HepG2 (cell line): ENCODE measurements at regions not wholly inside any gene's neighbourhood (a gene's known extent, or its start where the extent isn't known, plus 50 kb on each side); places are given as distances from the start of the nearest gene placed in this dataset.
A peak's percentile ranks its signal among the peaks of the same experiment; 100 is the strongest.

Experiments used
- ATAC-seq: fragments of 200-7000 bp; cut with Tn5 transposase; 3 replicates; pipeline ENCODE4 v1.9.1; 2020; ENCODE audit warnings: mild to moderate bottlenecking, moderate library complexity
- BruUV-seq: library from RNA; stranded (reverse); fragments of 400-500 nt; replicated peaks from 2 replicates; lab custom pipeline; 2021; lab: Mats Ljungman, UMichigan
- CTCF ChIA-PET: fragments of 300-600 bp; formaldehyde crosslinking; extraction: SDS; loops from one replicate; lab custom pipeline; 2021; ENCODE audit warnings: low total read pairs, inconsistent platforms, low intra/inter-chr PET ratio; lab: Yijun Ruan, JAX
- POLR2A ChIA-PET: fragments of 350-600 bp; sonication (Branson Sonifier 250); formaldehyde crosslinking; loops from one replicate; lab custom pipeline; 2020; ENCODE audit warnings: antibody characterized with exemption, inconsistent platforms; lab: Yijun Ruan, JAX
- DNase-seq: peaks from one replicate; pipeline ENCODE4 v3.0.0-alpha.2; 2015; ENCODE audit warnings: low spot score
- FAIRE-seq: peaks from 3 replicates; lab custom pipeline; 2011; peaks lifted over from hg19 to GRCh38; lab: Jason Lieb, UNC
- H2AFZ ChIP-seq: one replicate; pipeline ENCODE4 v1.6.1; 2011; ENCODE audit warnings: low read length, inconsistent platforms
- H3K27ac ChIP-seq: fragments of 300-600 bp; 3 replicates; pipeline ENCODE4 v1.8.0; 2011; ENCODE audit warnings: mixed run types, mild to moderate bottlenecking, mixed read lengths, low read length, inconsistent platforms; ENCODE audit not compliant: insufficient read depth; ENCODE audit errors: extremely low read length
- H3K27me3 ChIP-seq, 2 experiments: fragments of 200-600 bp in 1 of 2; 2 replicates in 1 of 2; 3 replicates in 1 of 2; pipeline versions ENCODE4 v1.6.0 to v1.8.0; 2011; ENCODE audit warnings: low read length in 2 of 2, mild to moderate bottlenecking in 2 of 2, moderate library complexity in 2 of 2, inconsistent platforms in 1 of 2; ENCODE audit not compliant: insufficient read depth in 2 of 2, control insufficient read depth in 1 of 2
- H3K36me3 ChIP-seq, 2 experiments: fragments of 200-600 bp in 1 of 2; replicated peaks in 1 of 2; 2 replicates in 1 of 2; 3 replicates in 1 of 2; pipeline versions ENCODE4 v1.5.1 to v1.8.0; 2011; ENCODE audit warnings: low read length in 2 of 2, inconsistent platforms in 1 of 2; ENCODE audit not compliant: insufficient read depth in 2 of 2, control insufficient read depth in 1 of 2
- H3K4me1 ChIP-seq: 2 replicates; pipeline ENCODE4 v1.5.1; 2012; ENCODE audit warnings: low read length, inconsistent platforms; ENCODE audit not compliant: insufficient read depth
- H3K4me2 ChIP-seq: 2 replicates; pipeline ENCODE4 v1.6.0; 2011; ENCODE audit warnings: low read depth, low read length, inconsistent platforms
- H3K4me3 ChIP-seq, 3 experiments: fragments of 200-600 bp in 1 of 3; sonication (generic), shearing (Covaris generic) in 1 of 3; replicated peaks in 1 of 3; 2 replicates each; pipeline ENCODE4 v1.5.1; 2011 to 2016; ENCODE audit warnings: low read length in 3 of 3, inconsistent platforms in 2 of 3, low read depth in 2 of 3, mild to moderate bottlenecking in 2 of 3, control low read depth in 1 of 3, mixed read lengths in 1 of 3; ENCODE audit not compliant: insufficient read depth in 1 of 3
- H3K79me2 ChIP-seq: one replicate; pipeline ENCODE4 v1.6.1; 2011; ENCODE audit warnings: low read length, inconsistent platforms; ENCODE audit not compliant: insufficient read depth
- H3K9ac ChIP-seq: 2 replicates; pipeline ENCODE4 v1.6.0; 2011; ENCODE audit warnings: mild to moderate bottlenecking, low read depth, low read length, inconsistent platforms; ENCODE audit not compliant: insufficient read depth
- H3K9me3 ChIP-seq: 2 replicates; pipeline ENCODE4 v1.5.1; 2012; ENCODE audit warnings: mild to moderate bottlenecking, low read length
- H4K20me1 ChIP-seq: 2 replicates; pipeline ENCODE4 v1.6.0; 2011; ENCODE audit warnings: inconsistent platforms, mild to moderate bottlenecking, low read length, moderate library complexity; ENCODE audit not compliant: insufficient read depth
- CBFB ChIP-seq: sonication (generic); formaldehyde crosslinking; IDR thresholded peaks from 2 replicates; pipeline ENCODE4 v1.4.0; 2020; ENCODE audit warnings: missing genetic modification reagents
- NR1H2 ChIP-seq: sonication (generic); formaldehyde crosslinking; IDR thresholded peaks from 2 replicates; pipeline ENCODE4 v1.8.1; 2022; ENCODE audit warnings: low read depth, missing genetic modification reagents, borderline replicate concordance
- RFXAP ChIP-seq: sonication (generic); formaldehyde crosslinking; IDR thresholded peaks from 2 replicates; pipeline ENCODE4 v1.4.0; 2020; ENCODE audit warnings: missing genetic modification reagents, borderline replicate concordance
- SRSF1 ChIP-seq: fragments of 200-400 bp; formaldehyde crosslinking; optimal IDR thresholded peaks from 2 replicates; pipeline ENCODE3; 2017; ENCODE audit warnings: mild to moderate bottlenecking, low read depth, low read length, moderate library complexity
- ZNF274 ChIP-seq: sonication (generic); formaldehyde crosslinking; IDR thresholded peaks from 2 replicates; pipeline ENCODE4 v1.5.1; 2020; ENCODE audit warnings: mild to moderate bottlenecking, missing genetic modification reagents
- ZNF317 ChIP-seq: sonication (generic); formaldehyde crosslinking; IDR thresholded peaks from 2 replicates; pipeline ENCODE4 v1.5.0; 2020; ENCODE audit warnings: mild to moderate bottlenecking, missing genetic modification reagents
- ZNF616 ChIP-seq: sonication (generic); formaldehyde crosslinking; IDR thresholded peaks from 2 replicates; pipeline ENCODE4 v1.5.0; 2020; ENCODE audit warnings: low read depth, mild to moderate bottlenecking, missing genetic modification reagents
- ZNF7 ChIP-seq: IDR thresholded peaks from 2 replicates; pipeline ENCODE4 v1.6.1; 2016; ENCODE audit warnings: missing biosample characterization, missing genetic modification reagents
- WGBS: methylation state at CpG from one replicate; pipeline ENCODE4 v1.1.6; 2017; ENCODE audit warnings: low lambda C conversion rate; 5-methylcytosine and 5-hydroxymethylcytosine counted together
- in situ Hi-C: cut with HindIII; loops from 2 replicates; pipeline ENCODE4 v1.10.0; 2017; ENCODE audit warnings: low pct_unique_long_range_greater_than_20kb; ENCODE audit not compliant: extremely low pct_ligation_motif_present
- intact Hi-C: fragments of 100-400 bp; cut with micrococcal nuclease; formaldehyde crosslinking; loops from one replicate; pipeline ENCODE4 v1.10.0; 2022; ENCODE audit not compliant: unreplicated experiment
- TF ChIP-seq, protein P1 (sequence below): sonication (generic); formaldehyde crosslinking; IDR thresholded peaks from 2 replicates; pipeline ENCODE4 v1.4.0; 2020; ENCODE audit warnings: missing genetic modification reagents, mild to moderate bottlenecking, borderline replicate concordance
- TF ChIP-seq, protein P2 (sequence below): sonication (generic); formaldehyde crosslinking; IDR thresholded peaks from 2 replicates; pipeline ENCODE4 v1.5.0; 2020; ENCODE audit warnings: missing genetic modification reagents, mild to moderate bottlenecking, borderline replicate concordance
- TF ChIP-seq, protein P3 (sequence below): sonication (generic); formaldehyde crosslinking; IDR thresholded peaks from 2 replicates; pipeline ENCODE4 v1.8.0; 2022; ENCODE audit warnings: mild to moderate bottlenecking, missing genetic modification reagents, moderate library complexity

DNA sequence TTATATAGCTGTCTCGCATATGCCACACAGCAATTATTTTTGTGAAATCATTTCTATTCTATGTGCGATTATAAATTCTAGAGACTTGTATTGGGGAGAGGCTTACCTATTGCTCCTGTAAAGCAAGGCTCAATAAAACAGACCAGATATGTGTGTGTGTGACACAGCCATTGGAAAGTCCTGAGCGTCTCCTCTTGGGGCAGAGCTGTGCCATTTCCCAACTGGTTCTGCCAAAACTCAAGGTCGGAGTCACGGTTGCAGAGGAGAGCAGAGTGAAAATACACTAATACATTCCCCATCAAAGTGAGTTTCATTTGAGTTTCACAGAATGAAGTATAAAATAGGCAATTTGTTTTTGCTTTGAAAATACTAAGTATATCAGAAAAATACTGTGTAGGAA is 567.4 kb upstream of the FZD8 start:
- Histone ChIP-seq H3K27ac (no peak overlapping the region), H2AFZ (no peak overlapping the region), H3K4me2 (no peak overlapping the region), H4K20me1 (no peaks in the 10 kb centered on the region), H3K9me3 (no peaks in the 10 kb centered on the region), H3K27me3 (no peaks in the 10 kb centered on the region), H3K36me3 (no peaks in the 10 kb centered on the region), H3K4me3 (no peak overlapping the region), H3K4me1 (no peaks in the 10 kb centered on the region), H3K79me2 (no peaks in the 10 kb centered on the region), H3K9ac (no peak overlapping the region)
- in situ Hi-C loops (no loop called here), intact Hi-C loops (no loop called here)
- ChIA-PET POLR2A (no interaction called here), CTCF (no interaction called here)
- BruUV-seq = no TSS peak
- no peak for ATAC-seq
- no peak for TF ChIP-seq RFXAP (CRISPR knock-in tag)
- TF ChIP-seq CBFB (CRISPR knock-in tag) = no peak
- TF ChIP-seq ZNF7 (CRISPR knock-in tag) = peak; percentile 66; the same call in 1 of the 2 replicates
- 42% methylated on average over 5 of the region's 5 CpGs for WGBS
- no peak for DNase-seq
- no peak for FAIRE-seq

GRCh38 chr10:36202881-36203280 is 560.8 kb upstream of the FZD8 start:
- H4K20me1 ChIP-seq = no peaks in the 10 kb centered on the region
- FAIRE-seq (no peak), DNase-seq (no peak), ATAC-seq (no peak)
- no peak overlapping the region for H2AFZ ChIP-seq
- H3K4me2 ChIP-seq = no peak overlapping the region
- no peaks in the 10 kb centered on the region for H3K36me3 ChIP-seq
- ChIA-PET CTCF (no interaction called here), POLR2A (no interaction called here)
- no peak overlapping the region for H3K27ac ChIP-seq
- no peak overlapping the region for H3K4me3 ChIP-seq
- in situ Hi-C loops = no loop called here
- intact Hi-C loops = no loop called here
- BruUV-seq = no TSS peak
- no peaks in the 10 kb centered on the region for H3K79me2 ChIP-seq
- H3K9ac ChIP-seq = no peak overlapping the region
- H3K9me3 ChIP-seq = no peaks in the 10 kb centered on the region
- TF ChIP-seq SRSF1 (no peak), ZNF317 (CRISPR knock-in tag) (no peak), ZNF274 (CRISPR knock-in tag) (no peak), ZNF616 (CRISPR knock-in tag) (no peak), NR1H2 (CRISPR knock-in tag) (no peak)
- TF ChIP-seq, protein P1, sequence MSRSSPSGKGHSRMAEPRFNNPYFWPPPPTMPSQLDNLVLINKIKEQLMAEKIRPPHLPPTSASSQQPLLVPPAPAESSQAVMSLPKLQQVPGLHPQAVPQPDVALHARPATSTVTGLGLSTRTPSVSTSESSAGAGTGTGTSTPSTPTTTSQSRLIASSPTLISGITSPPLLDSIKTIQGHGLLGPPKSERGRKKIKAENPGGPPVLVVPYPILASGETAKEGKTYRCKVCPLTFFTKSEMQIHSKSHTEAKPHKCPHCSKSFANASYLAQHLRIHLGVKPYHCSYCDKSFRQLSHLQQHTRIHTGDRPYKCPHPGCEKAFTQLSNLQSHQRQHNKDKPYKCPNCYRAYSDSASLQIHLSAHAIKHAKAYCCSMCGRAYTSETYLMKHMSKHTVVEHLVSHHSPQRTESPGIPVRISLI = no peak
- TF ChIP-seq, protein P2, sequence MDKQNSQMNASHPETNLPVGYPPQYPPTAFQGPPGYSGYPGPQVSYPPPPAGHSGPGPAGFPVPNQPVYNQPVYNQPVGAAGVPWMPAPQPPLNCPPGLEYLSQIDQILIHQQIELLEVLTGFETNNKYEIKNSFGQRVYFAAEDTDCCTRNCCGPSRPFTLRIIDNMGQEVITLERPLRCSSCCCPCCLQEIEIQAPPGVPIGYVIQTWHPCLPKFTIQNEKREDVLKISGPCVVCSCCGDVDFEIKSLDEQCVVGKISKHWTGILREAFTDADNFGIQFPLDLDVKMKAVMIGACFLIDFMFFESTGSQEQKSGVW (CRISPR knock-in tag) = no peak
- TF ChIP-seq, protein P3, sequence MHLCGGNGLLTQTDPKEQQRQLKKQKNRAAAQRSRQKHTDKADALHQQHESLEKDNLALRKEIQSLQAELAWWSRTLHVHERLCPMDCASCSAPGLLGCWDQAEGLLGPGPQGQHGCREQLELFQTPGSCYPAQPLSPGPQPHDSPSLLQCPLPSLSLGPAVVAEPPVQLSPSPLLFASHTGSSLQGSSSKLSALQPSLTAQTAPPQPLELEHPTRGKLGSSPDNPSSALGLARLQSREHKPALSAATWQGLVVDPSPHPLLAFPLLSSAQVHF = no peak
- no peaks in the 10 kb centered on the region for H3K4me1 ChIP-seq
- no peaks in the 10 kb centered on the region; a peak in 1 of 5 replicates for H3K27me3 ChIP-seq
- WGBS = 0% methylated on average over 1 of the region's 1 CpG
